DOHH2 (cell line): ENCODE measurements at regions not wholly inside any gene's neighbourhood (a gene's known extent, or its start where the extent isn't known, plus 50 kb on each side); places are given as distances from the start of the nearest gene placed in this dataset.

ENCODE experiments used
- H3F3A ChIP-seq: fragments of 200-600 bp; sonication (generic), shearing (Covaris generic); 2 replicates; pipeline ENCODE4 v1.6.0; 2016; ENCODE audit warnings: antibody characterized with exemption, mild to moderate bottlenecking; ENCODE audit not compliant: control insufficient read depth, insufficient read depth
- H3K27ac ChIP-seq: fragments of 200-600 bp; sonication (generic); 2 replicates; pipeline ENCODE4 v1.5.1; 2014; ENCODE audit warnings: low read depth, mild to moderate bottlenecking, low read length, moderate library complexity
- H3K27me3 ChIP-seq: fragments of 200-600 bp; sonication (generic); 2 replicates; pipeline ENCODE4 v1.6.1; 2014; ENCODE audit warnings: mild to moderate bottlenecking, low read length, mixed read lengths; ENCODE audit not compliant: control insufficient read depth
- H3K36me3 ChIP-seq: fragments of 200-600 bp; sonication (generic); 2 replicates; pipeline ENCODE4 v1.6.1; 2014; ENCODE audit warnings: mild to moderate bottlenecking, low read length, moderate library complexity, mixed read lengths; ENCODE audit not compliant: control insufficient read depth
- H3K4me1 ChIP-seq: fragments of 200-600 bp; sonication (generic); 2 replicates; pipeline ENCODE4 v1.6.1; 2014; ENCODE audit warnings: mild to moderate bottlenecking, low read length, mixed read lengths; ENCODE audit not compliant: control insufficient read depth
- H3K4me2 ChIP-seq: fragments of 200-600 bp; sonication (generic); 2 replicates; pipeline ENCODE4 v1.6.0; 2014; ENCODE audit warnings: mild to moderate bottlenecking, low read length, moderate library complexity
- H3K4me3 ChIP-seq: fragments of 200-600 bp; sonication (generic); 2 replicates; pipeline ENCODE4 v1.5.1; 2014; ENCODE audit warnings: mild to moderate bottlenecking, low read length, mixed read lengths
- H3K79me2 ChIP-seq: fragments of 200-600 bp; sonication (generic); 2 replicates; pipeline ENCODE4 v1.6.1; 2014; ENCODE audit warnings: mild to moderate bottlenecking, low read length, mixed read lengths; ENCODE audit not compliant: control insufficient read depth
- H3K9me2 ChIP-seq: fragments of 200-600 bp; sonication (generic); replicated peaks from 2 replicates; pipeline ENCODE4 v1.6.1; 2014; ENCODE audit warnings: mild to moderate bottlenecking, low read length, mixed read lengths; ENCODE audit not compliant: control insufficient read depth
- H3K9me3 ChIP-seq: fragments of 200-600 bp; sonication (generic); 2 replicates; pipeline ENCODE4 v1.6.1; 2014; ENCODE audit warnings: antibody characterized with exemption, low read length, mixed read lengths; ENCODE audit not compliant: control insufficient read depth, insufficient read depth
- H4K20me1 ChIP-seq: fragments of 200-600 bp; sonication (generic); 2 replicates; pipeline ENCODE4 v1.6.0; 2014; ENCODE audit warnings: low read depth, mild to moderate bottlenecking, antibody characterized with exemption, low read length, moderate library complexity; ENCODE audit not compliant: control insufficient read depth, insufficient read depth
- EZH2phosphoT487 ChIP-seq: fragments of 200-600 bp; sonication (generic); IDR thresholded peaks from 2 replicates; pipeline ENCODE4 v1.6.1; 2017; ENCODE audit warnings: borderline replicate concordance, mild to moderate bottlenecking, antibody characterized with exemption, low read length, moderate library complexity, mixed read lengths
- TF ChIP-seq, protein P1 (sequence below): fragments of 200-600 bp; sonication (generic); IDR thresholded peaks from one replicate; pipeline ENCODE4 v1.5.1; 2014; ENCODE audit warnings: antibody characterized with exemption, mild to moderate bottlenecking, low read depth, low read length; ENCODE audit not compliant: poor library complexity, severe bottlenecking

DNA sequence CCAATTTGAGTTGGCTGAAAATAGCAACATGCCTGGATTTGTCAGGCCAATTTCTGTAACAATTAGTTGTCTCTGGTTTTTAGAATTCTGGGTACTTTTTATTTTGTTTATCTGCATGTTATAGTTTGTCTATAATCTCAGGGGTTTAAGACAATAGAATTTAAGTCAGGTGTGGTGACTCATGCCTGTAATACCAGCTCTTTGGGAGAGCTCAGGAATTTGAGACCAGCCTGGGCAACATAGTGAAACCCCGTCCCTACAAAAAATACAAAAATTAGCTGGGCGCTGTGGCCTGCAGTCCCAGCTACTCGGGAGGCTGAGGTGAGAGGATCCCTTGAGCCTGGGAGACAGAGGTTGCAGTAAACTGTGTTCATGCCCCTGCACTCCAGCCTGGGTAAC, 114.4 kb upstream of the GLS start:
- Histone ChIP-seq H3K27me3 (no peaks in the 10 kb centered on the region), H3K79me2 (no peaks in the 10 kb centered on the region), H3K4me2 (no peak overlapping the region), H3K4me1 (no peaks in the 10 kb centered on the region), H4K20me1 (no peaks in the 10 kb centered on the region), H3K27ac (no peak overlapping the region), H3K9me2 (no peaks in the 10 kb centered on the region), H3K4me3 (no peak overlapping the region), H3K36me3 (no peaks in the 10 kb centered on the region), H3K9me3 (no peaks in the 10 kb centered on the region), H3F3A (no peaks in the 10 kb centered on the region)
- TF ChIP-seq, protein P1, sequence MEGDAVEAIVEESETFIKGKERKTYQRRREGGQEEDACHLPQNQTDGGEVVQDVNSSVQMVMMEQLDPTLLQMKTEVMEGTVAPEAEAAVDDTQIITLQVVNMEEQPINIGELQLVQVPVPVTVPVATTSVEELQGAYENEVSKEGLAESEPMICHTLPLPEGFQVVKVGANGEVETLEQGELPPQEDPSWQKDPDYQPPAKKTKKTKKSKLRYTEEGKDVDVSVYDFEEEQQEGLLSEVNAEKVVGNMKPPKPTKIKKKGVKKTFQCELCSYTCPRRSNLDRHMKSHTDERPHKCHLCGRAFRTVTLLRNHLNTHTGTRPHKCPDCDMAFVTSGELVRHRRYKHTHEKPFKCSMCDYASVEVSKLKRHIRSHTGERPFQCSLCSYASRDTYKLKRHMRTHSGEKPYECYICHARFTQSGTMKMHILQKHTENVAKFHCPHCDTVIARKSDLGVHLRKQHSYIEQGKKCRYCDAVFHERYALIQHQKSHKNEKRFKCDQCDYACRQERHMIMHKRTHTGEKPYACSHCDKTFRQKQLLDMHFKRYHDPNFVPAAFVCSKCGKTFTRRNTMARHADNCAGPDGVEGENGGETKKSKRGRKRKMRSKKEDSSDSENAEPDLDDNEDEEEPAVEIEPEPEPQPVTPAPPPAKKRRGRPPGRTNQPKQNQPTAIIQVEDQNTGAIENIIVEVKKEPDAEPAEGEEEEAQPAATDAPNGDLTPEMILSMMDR = no peak
- no peak for TF ChIP-seq EZH2phosphoT487

DNA sequence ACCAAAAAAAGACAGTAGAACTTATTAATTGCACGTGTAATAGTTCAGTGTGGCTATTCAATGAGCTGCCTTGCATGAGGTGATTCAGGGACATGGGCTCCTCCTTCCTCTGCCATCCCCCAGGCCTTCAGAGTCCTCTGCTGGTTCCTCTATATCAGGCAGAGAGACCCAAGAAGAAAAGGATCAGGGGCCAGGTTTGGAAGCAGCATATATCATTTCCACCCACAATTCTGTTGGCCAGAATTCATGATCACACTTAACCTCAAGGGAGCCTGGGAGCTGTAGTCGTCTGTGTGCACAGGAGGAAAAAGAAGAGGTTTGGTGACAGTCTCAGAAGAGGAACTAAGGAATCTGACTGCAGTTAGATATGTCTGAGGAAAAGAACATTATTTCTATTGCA, 114.0 kb upstream of the GLS start:
- no peak overlapping the region for H3K4me2 ChIP-seq
- no peaks in the 10 kb centered on the region for H4K20me1 ChIP-seq
- TF ChIP-seq, protein P1 = no peak
- TF ChIP-seq EZH2phosphoT487 = no peak
- no peaks in the 10 kb centered on the region for H3K79me2 ChIP-seq
- no peaks in the 10 kb centered on the region for H3F3A ChIP-seq
- no peaks in the 10 kb centered on the region for H3K9me2 ChIP-seq
- H3K36me3 ChIP-seq = no peaks in the 10 kb centered on the region
- no peaks in the 10 kb centered on the region for H3K9me3 ChIP-seq
- H3K27ac ChIP-seq = no peak overlapping the region
- no peaks in the 10 kb centered on the region for H3K4me1 ChIP-seq
- no peaks in the 10 kb centered on the region for H3K27me3 ChIP-seq
- H3K4me3 ChIP-seq = no peak overlapping the region

DNA sequence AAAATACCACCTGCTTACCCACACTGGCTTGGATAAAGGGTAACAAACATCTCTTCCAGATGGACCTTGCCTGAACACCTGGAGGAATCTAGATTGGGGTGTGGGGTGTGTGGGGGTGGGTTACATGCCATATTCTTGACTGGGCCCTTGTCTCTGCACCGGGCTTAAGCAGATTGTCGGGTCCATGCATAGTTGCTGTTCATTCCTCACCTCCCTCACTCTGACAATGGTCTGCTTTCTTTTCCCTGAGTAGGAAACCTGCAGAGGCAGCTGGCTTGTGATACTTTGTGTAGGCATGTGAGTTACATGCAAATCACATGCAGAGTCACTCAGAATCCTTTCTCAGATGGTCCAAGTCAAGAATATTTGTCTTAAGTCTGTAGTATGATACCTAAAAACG, 112.8 kb upstream of the GLS start:
- no peak overlapping the region for H3K4me2 ChIP-seq
- no peaks in the 10 kb centered on the region for H3K9me2 ChIP-seq
- H3K9me3 ChIP-seq = no peaks in the 10 kb centered on the region
- no peaks in the 10 kb centered on the region for H3K27me3 ChIP-seq
- H3K79me2 ChIP-seq = no peaks in the 10 kb centered on the region
- TF ChIP-seq EZH2phosphoT487 = no peak
- TF ChIP-seq, protein P1 = no peak
- H4K20me1 ChIP-seq = no peaks in the 10 kb centered on the region
- no peaks in the 10 kb centered on the region for H3K4me1 ChIP-seq
- H3F3A ChIP-seq = no peaks in the 10 kb centered on the region
- no peak overlapping the region for H3K27ac ChIP-seq
- H3K4me3 ChIP-seq = no peak overlapping the region
- no peaks in the 10 kb centered on the region for H3K36me3 ChIP-seq

DNA sequence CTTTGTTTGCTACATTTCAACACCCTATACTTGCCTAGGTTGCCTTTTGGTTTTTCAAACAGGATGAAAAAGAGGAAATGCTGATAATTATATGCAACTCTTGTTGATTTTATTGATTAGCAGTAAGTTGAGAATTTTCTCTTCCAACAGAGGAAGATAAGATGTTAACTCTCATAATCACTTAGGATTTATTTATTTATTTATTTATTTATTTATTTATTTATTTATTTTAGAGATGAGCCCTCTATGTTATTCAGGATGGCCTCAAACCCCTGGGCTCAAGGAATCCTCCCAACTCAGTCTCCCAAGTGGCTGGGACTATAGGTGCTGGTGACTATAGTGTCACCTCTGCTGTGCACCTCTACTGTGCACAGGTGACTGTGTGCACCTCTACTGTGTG, 111.4 kb upstream of the GLS start:
- H3K79me2 ChIP-seq = no peaks in the 10 kb centered on the region
- H3K27ac ChIP-seq = no peak overlapping the region
- H4K20me1 ChIP-seq = no peaks in the 10 kb centered on the region
- H3K36me3 ChIP-seq = no peaks in the 10 kb centered on the region
- no peaks in the 10 kb centered on the region for H3K27me3 ChIP-seq
- H3K4me3 ChIP-seq = no peak overlapping the region
- H3K9me3 ChIP-seq = no peaks in the 10 kb centered on the region
- no peaks in the 10 kb centered on the region for H3F3A ChIP-seq
- TF ChIP-seq, protein P1 = no peak
- no peak for TF ChIP-seq EZH2phosphoT487
- H3K9me2 ChIP-seq = no peaks in the 10 kb centered on the region
- no peaks in the 10 kb centered on the region for H3K4me1 ChIP-seq
- no peak overlapping the region for H3K4me2 ChIP-seq
